DOHH2 (cell line): ENCODE measurements at regions not wholly inside any gene's neighbourhood (a gene's known extent, or its start where the extent isn't known, plus 50 kb on each side); places are given as distances from the start of the nearest gene placed in this dataset.

Source experiments
- H3F3A ChIP-seq: fragments of 200-600 bp; sonication (generic), shearing (Covaris generic); 2 replicates; pipeline ENCODE4 v1.6.0; 2016; ENCODE audit warnings: antibody characterized with exemption, mild to moderate bottlenecking; ENCODE audit not compliant: control insufficient read depth, insufficient read depth
- H3K27ac ChIP-seq: fragments of 200-600 bp; sonication (generic); 2 replicates; pipeline ENCODE4 v1.5.1; 2014; ENCODE audit warnings: low read depth, mild to moderate bottlenecking, low read length, moderate library complexity
- H3K27me3 ChIP-seq: fragments of 200-600 bp; sonication (generic); 2 replicates; pipeline ENCODE4 v1.6.1; 2014; ENCODE audit warnings: mild to moderate bottlenecking, low read length, mixed read lengths; ENCODE audit not compliant: control insufficient read depth
- H3K36me3 ChIP-seq: fragments of 200-600 bp; sonication (generic); 2 replicates; pipeline ENCODE4 v1.6.1; 2014; ENCODE audit warnings: mild to moderate bottlenecking, low read length, moderate library complexity, mixed read lengths; ENCODE audit not compliant: control insufficient read depth
- H3K4me1 ChIP-seq: fragments of 200-600 bp; sonication (generic); 2 replicates; pipeline ENCODE4 v1.6.1; 2014; ENCODE audit warnings: mild to moderate bottlenecking, low read length, mixed read lengths; ENCODE audit not compliant: control insufficient read depth
- H3K4me2 ChIP-seq: fragments of 200-600 bp; sonication (generic); 2 replicates; pipeline ENCODE4 v1.6.0; 2014; ENCODE audit warnings: mild to moderate bottlenecking, low read length, moderate library complexity
- H3K4me3 ChIP-seq: fragments of 200-600 bp; sonication (generic); 2 replicates; pipeline ENCODE4 v1.5.1; 2014; ENCODE audit warnings: mild to moderate bottlenecking, low read length, mixed read lengths
- H3K79me2 ChIP-seq: fragments of 200-600 bp; sonication (generic); 2 replicates; pipeline ENCODE4 v1.6.1; 2014; ENCODE audit warnings: mild to moderate bottlenecking, low read length, mixed read lengths; ENCODE audit not compliant: control insufficient read depth
- H3K9me2 ChIP-seq: fragments of 200-600 bp; sonication (generic); replicated peaks from 2 replicates; pipeline ENCODE4 v1.6.1; 2014; ENCODE audit warnings: mild to moderate bottlenecking, low read length, mixed read lengths; ENCODE audit not compliant: control insufficient read depth
- H3K9me3 ChIP-seq: fragments of 200-600 bp; sonication (generic); 2 replicates; pipeline ENCODE4 v1.6.1; 2014; ENCODE audit warnings: antibody characterized with exemption, low read length, mixed read lengths; ENCODE audit not compliant: control insufficient read depth, insufficient read depth
- H4K20me1 ChIP-seq: fragments of 200-600 bp; sonication (generic); 2 replicates; pipeline ENCODE4 v1.6.0; 2014; ENCODE audit warnings: low read depth, mild to moderate bottlenecking, antibody characterized with exemption, low read length, moderate library complexity; ENCODE audit not compliant: control insufficient read depth, insufficient read depth
- CTCF ChIP-seq: fragments of 200-600 bp; sonication (generic); IDR thresholded peaks from one replicate; pipeline ENCODE4 v1.5.1; 2014; ENCODE audit warnings: antibody characterized with exemption, mild to moderate bottlenecking, low read depth, low read length; ENCODE audit not compliant: poor library complexity, severe bottlenecking
- EZH2phosphoT487 ChIP-seq: fragments of 200-600 bp; sonication (generic); IDR thresholded peaks from 2 replicates; pipeline ENCODE4 v1.6.1; 2017; ENCODE audit warnings: borderline replicate concordance, mild to moderate bottlenecking, antibody characterized with exemption, low read length, moderate library complexity, mixed read lengths

- H3K9me3 ChIP-seq, result no peaks in the 10 kb centered on the region
- no peak overlapping the region for H3K4me2 ChIP-seq
- H3K27ac ChIP-seq, result no peak overlapping the region
- no peaks in the 10 kb centered on the region for H3K9me2 ChIP-seq
- no peaks in the 10 kb centered on the region for H3K36me3 ChIP-seq
- no peaks in the 10 kb centered on the region for H3K27me3 ChIP-seq
- H3K4me3 ChIP-seq, result no peak overlapping the region
- no peaks in the 10 kb centered on the region for H4K20me1 ChIP-seq
- no peaks in the 10 kb centered on the region for H3F3A ChIP-seq
- TF ChIP-seq CTCF (no peak), EZH2phosphoT487 (no peak)
- no peaks in the 10 kb centered on the region for H3K4me1 ChIP-seq
- H3K79me2 ChIP-seq, result no peaks in the 10 kb centered on the region
Observed at GRCh38 chr16:51876601-51876875, 670.4 kb downstream of the TOX3 start.

GRCh38 chr16:51875834-51876600, 670.9 kb downstream of the TOX3 start:
- H4K20me1 ChIP-seq, result no peaks in the 10 kb centered on the region
- H3K27me3 ChIP-seq, result no peaks in the 10 kb centered on the region
- no peak for TF ChIP-seq EZH2phosphoT487
- TF ChIP-seq CTCF, result no peak
- no peak overlapping the region for H3K4me2 ChIP-seq
- no peaks in the 10 kb centered on the region for H3K4me1 ChIP-seq
- H3K9me2 ChIP-seq, result no peaks in the 10 kb centered on the region
- no peak overlapping the region for H3K4me3 ChIP-seq
- H3K27ac ChIP-seq, result no peak overlapping the region
- no peaks in the 10 kb centered on the region for H3F3A ChIP-seq
- H3K36me3 ChIP-seq, result no peaks in the 10 kb centered on the region
- no peaks in the 10 kb centered on the region for H3K79me2 ChIP-seq
- no peaks in the 10 kb centered on the region for H3K9me3 ChIP-seq

GRCh38 chr16:51872524-51872923, 674.4 kb downstream of the TOX3 start:
- H3K27me3 ChIP-seq, result no peaks in the 10 kb centered on the region
- no peaks in the 10 kb centered on the region for H3K79me2 ChIP-seq
- no peak overlapping the region for H3K4me3 ChIP-seq
- no peaks in the 10 kb centered on the region for H3K36me3 ChIP-seq
- no peaks in the 10 kb centered on the region for H3K9me3 ChIP-seq
- H4K20me1 ChIP-seq, result no peaks in the 10 kb centered on the region
- H3K4me1 ChIP-seq, result no peaks in the 10 kb centered on the region
- no peaks in the 10 kb centered on the region for H3F3A ChIP-seq
- H3K27ac ChIP-seq, result no peak overlapping the region
- H3K9me2 ChIP-seq, result no peaks in the 10 kb centered on the region
- TF ChIP-seq EZH2phosphoT487, result no peak
- TF ChIP-seq CTCF, result no peak
- no peak overlapping the region for H3K4me2 ChIP-seq
